ENCODE measurements at regions not wholly inside any gene's neighbourhood (a gene's known extent, or its start where the extent isn't known, plus 50 kb on each side); places are given as distances from the start of the nearest gene placed in this dataset.
"Not testable (repeated sequence)": the region's sequence is repeated elsewhere in the genome, so short reads cannot be mapped to it uniquely, and the experiment has no call there.

DNA sequence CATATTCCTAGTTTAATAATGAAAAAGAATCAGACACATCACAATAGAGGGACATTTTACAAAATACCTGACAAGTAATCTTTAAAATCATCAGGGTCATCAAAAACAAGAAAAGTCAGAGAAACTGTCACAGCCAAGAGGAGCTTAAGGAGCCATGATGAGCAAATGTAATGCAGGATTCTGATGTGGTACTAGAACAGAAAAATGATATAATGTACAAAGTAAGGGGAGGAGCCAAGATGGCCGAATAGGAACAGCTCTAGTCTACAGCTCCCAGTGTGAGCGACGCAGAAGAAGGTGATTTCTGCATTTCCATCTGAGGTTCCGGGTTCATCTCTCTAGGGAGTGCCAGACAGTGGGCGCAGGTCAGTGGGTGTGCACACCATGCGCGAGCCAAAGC lies 198.0 kb upstream of the FAT3 start:
- no peak for DNase-seq (ENCODE audit: low spot score)

- DNase-seq (ENCODE audit: low spot score) = no peak
Observed at GRCh38 chr11:92024788-92025187, 199.8 kb upstream of the FAT3 start.

DNA sequence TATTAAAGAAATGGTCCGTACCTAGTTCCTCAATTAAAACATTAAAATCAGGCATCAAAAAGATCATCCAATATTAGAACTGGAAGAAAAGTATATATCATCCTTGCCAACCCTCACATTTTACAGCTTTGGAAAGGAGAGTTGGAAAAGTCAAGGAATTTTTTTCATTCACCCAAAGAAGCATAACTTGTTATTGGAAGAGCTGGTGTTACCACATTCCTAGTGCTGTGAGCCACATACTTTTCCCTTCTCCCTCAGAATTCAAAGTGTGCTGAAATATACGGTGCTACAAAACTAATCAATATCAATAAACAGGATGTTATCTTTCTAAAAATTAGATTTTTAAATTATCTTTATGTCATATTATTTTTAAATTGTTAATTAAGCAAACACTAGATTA lies 202.1 kb upstream of the FAT3 start:
- DNase-seq (ENCODE audit: low spot score) = no peak

GRCh38 chr11:92018332-92018731 lies 206.3 kb upstream of the FAT3 start:
- no peak for DNase-seq (ENCODE audit: low spot score)

GRCh38 chr11:92008249-92008648 lies 216.4 kb upstream of the FAT3 start:
- DNase-seq (ENCODE audit: low spot score) = no peak

- DNase-seq (ENCODE audit: low spot score) = no peak
Observed at GRCh38 chr11:92002568-92002967, 222.1 kb upstream of the FAT3 start.

- no peak for DNase-seq (ENCODE audit: low spot score)
Observed at GRCh38 chr11:91998481-91998880, 226.1 kb upstream of the FAT3 start.

DNA sequence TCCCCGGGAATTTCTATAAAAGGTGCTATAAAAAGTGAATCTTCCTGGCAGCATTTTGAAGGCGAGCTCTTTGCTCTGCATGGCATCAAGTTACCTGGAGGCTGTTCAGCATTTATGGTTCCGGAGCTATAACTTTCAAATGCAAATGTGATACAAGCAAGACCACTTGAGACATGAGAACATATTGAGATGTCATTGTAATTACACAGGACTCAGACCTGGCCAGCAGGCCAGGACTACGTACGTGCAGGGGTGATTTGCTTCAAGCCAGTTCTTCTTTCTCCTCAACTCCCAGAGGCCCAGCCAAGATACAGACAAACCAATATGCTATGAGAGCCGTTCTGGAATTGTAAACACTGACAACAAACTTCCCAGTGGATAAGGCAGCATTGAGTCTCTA lies 227.4 kb upstream of the FAT3 start:
- no peak for DNase-seq (ENCODE audit: low spot score)

- no peak for DNase-seq (ENCODE audit: low spot score)
Observed at GRCh38 chr11:91996526-91996925, 228.1 kb upstream of the FAT3 start.

DNA sequence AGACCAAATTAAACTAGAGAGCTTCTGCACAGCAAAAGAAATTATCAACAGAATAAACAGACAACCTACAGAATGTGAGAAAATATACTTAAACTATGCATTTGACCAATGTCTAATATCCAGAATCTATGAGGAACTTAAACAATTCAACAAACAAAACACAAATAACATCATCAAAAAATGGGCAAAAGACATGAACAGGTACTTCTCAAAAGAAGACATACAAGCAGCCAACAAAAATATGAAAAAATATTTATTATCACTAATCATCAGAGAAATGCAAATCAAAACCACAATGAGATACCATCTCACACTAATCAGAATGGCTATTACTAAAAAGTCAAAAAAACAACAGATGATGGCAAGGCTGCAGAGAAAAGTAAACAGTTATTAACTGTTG lies 236.2 kb upstream of the FAT3 start:
- not testable (repeated sequence) for DNase-seq (ENCODE audit: low spot score)

DNA sequence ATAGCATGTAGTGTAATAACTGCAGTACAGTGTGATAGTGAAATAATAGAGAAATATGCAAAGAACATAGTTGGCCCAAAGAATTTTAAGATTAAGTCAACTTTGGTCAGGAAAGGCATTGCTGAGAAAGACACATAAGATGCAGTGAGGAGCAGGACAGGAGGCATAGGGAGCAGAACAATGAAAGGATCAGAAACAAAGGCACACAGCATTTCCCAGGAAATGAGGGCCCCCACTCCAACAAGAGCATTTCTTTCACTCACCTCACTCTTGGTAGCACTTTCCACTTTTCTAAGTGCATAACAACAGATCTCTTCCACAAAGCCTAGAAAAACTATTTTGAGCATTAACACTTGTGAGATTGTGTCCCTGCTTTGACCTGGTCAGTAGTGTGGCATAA lies 238.4 kb upstream of the FAT3 start:
- DNase-seq (ENCODE audit: low spot score) = no peak

GRCh38 chr11:91984033-91984584 lies 240.5 kb upstream of the FAT3 start:
- DNase-seq (ENCODE audit: low spot score) = no peak

- DNase-seq (ENCODE audit: low spot score) = no peak
Observed at GRCh38 chr11:91981995-91982394, 242.6 kb upstream of the FAT3 start.

DNA sequence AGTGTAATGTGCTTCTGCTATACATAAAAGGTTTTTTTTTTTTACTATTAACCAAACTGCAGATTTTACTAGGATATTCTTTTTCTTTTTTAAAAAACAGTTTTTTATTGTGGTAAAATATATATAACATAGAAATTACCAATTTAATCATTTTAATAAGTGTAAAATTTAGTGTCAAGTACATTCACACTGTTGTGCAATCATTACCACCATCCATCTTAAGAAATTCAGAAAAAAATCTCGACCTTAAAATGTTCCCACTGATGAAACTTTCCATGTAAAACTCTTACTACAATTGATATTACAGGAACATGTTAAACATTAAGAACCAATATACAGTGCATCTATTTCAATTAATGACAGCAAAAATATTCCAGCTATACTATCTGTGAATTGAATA lies 244.8 kb upstream of the FAT3 start:
- no peak for DNase-seq (ENCODE audit: low spot score)

GRCh38 chr11:91978747-91979146 lies 245.9 kb upstream of the FAT3 start:
- no peak for DNase-seq (ENCODE audit: low spot score)

DNA sequence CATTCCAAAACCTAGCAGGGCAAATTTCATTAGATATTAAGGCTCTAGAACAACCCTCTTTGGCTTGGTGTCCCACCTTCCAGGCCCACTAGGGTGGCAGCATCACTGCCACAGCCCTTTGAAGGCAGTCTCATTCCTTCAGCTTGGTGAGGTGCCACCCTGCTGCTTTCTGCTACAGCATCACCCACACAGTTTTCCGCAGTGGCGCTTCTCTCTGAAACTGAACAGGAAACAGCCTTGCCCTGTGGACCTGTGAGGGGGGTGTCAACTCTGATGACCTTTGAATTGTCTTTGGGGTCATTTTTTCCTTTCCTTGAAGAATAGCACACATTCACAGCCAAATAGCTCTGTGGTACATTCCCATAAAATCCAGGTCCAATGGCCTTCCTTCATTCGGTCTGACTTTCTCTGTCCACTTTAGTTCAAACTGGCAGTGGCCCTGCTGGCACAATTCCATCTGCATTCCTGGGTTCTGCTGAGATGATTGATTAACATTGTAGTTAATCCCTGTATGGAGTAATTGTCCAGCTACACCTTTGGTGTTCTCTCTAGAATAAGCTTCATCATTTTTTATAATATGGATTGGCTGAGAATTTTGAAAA lies 251.9 kb upstream of the FAT3 start:
- DNase-seq (ENCODE audit: low spot score) = no peak

- no peak for DNase-seq (ENCODE audit: low spot score)
Observed at GRCh38 chr11:91970624-91971023, 254.0 kb upstream of the FAT3 start.

DNA sequence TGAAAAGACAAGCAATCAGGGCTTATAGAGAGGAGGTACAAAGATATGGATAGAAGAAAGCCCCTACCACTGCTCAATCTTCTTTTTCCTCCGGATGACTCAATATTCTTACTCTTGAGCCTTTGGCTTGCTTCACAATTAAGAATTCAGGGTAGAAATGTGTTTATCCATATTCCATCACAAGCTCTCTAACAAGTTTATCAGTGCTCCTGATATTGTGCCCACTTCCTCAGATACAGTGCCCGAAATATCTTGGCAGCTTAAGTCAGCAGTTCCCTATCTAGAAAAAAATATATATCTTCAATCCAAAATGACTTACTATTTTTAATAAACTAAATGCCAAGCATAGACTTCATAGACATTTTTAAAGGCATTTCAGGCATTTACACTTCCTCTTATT lies 255.1 kb upstream of the FAT3 start:
- DNase-seq (ENCODE audit: low spot score) = no peak

DNA sequence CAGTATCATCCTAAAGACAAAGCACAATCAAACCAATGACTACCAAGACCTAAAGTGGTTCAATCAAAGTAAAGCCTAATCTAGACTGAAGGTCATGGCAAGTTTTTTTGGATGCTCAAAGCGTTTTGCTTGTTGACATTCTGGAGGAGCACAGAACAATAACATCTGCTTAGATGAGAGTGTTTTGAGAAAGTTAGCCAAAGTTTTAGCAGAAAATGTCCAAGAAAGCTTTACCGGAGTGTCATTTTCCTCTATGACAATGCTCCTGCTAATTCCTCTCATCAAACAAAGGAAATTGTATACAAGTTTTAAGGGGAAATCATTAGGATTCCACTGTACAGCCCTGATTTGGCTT lies 256.9 kb upstream of the FAT3 start:
- no peak for DNase-seq (ENCODE audit: low spot score)

- no peak for DNase-seq (ENCODE audit: low spot score)
Observed at GRCh38 chr11:91967026-91967690, 257.5 kb upstream of the FAT3 start.

DNA sequence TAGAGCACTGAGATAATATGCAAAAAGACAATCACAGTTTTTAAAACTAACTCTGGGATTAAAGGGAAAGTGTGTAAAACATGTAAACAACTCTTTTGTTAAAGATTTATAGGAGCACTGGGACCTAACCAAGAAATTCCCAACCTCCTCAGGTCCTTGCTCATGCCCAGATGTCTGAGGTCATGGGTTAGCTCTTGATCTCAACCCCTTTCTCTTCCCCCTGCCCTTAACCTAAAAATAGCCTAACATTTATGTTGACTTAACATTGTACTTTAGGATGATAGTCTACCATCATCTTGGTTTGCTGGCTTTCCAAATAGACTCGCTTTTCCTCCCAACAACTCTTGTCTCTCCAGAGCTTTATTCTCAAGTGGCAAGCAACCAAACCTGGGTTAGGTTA lies 258.2 kb upstream of the FAT3 start:
- no peak for DNase-seq (ENCODE audit: low spot score)

GRCh38 chr11:91960770-91961169 lies 263.8 kb upstream of the FAT3 start:
- DNase-seq (ENCODE audit: low spot score) = no peak

DNA sequence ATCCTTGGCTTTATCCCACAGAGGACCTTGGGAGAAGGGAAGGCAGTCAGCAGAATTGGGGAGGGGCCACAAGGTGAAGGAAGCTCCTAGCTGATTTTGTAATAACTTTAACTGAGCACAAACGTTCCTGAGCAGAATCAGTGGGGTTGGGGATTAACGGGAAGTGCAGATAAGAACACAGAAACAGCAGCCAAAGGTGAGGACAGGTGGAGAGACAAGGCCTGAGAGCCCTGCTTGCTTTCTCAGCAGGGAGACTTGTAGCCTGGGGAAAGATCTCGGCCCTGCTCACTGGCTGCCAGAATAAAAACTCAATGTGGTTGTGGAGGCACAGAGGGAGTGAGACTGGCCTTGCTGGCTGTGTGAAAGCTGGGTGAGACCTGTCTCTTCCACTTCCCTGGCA lies 265.2 kb upstream of the FAT3 start:
- DNase-seq (ENCODE audit: low spot score) = no peak

- no peak for DNase-seq (ENCODE audit: low spot score)
Observed at GRCh38 chr11:91956711-91957110, 267.9 kb upstream of the FAT3 start.

All from cerebellar cortex (tissue), 1 donor.